Caco-2 (cell line): ENCODE measurements at regions not wholly inside any gene's neighbourhood (a gene's known extent, or its start where the extent isn't known, plus 50 kb on each side); places are given as distances from the start of the nearest gene placed in this dataset.

Experiments
- BruUV-seq: library from RNA; stranded (reverse); fragments of 400-500 nt; replicated peaks from 2 replicates; lab custom pipeline; 2021; lab: Mats Ljungman, UMichigan
- CTCF ChIA-PET: fragments of 300-600 bp; sonication (Branson Sonifier 250); formaldehyde crosslinking; loops from one replicate; lab custom pipeline; 2022; ENCODE audit warnings: antibody characterized with exemption; lab: Charles Lee
- POLR2A ChIA-PET: fragments of 300-600 bp; sonication (Branson Sonifier 250); formaldehyde crosslinking; loops from one replicate; lab custom pipeline; 2022; ENCODE audit warnings: antibody characterized with exemption; lab: Charles Lee
- DNase-seq, 2 experiments: peaks; one replicate each; pipeline versions ENCODE4 v3.0.0 to v3.0.0-alpha.2; 2020 to 2022
- H3K27me3 ChIP-seq: replicated peaks from 2 replicates; pipeline ENCODE4 v1.6.0; 2011; ENCODE audit warnings: low read length; ENCODE audit not compliant: control insufficient read depth, insufficient read depth
- H3K36me3 ChIP-seq: 2 replicates; pipeline ENCODE4 v1.5.1; 2011; ENCODE audit warnings: low read length; ENCODE audit not compliant: control insufficient read depth, insufficient read depth
- H3K4me1 ChIP-seq: fragments of 250-450 bp; sonication (Bioruptor Pico); 2 replicates; pipeline ENCODE4 v1.5.1; 2020; ENCODE audit warnings: mild to moderate bottlenecking
- H3K4me3 ChIP-seq: 2 replicates; pipeline ENCODE4 v1.5.1; 2011; ENCODE audit warnings: low read depth, mild to moderate bottlenecking, control low read depth, low read length
- H3K9me3 ChIP-seq: fragments of 250-450 bp; sonication (Bioruptor Pico); 2 replicates; pipeline ENCODE4 v1.5.1; 2020; ENCODE audit warnings: mild to moderate bottlenecking, moderate library complexity
- H3K27ac Mint-ChIP-seq: one replicate; pipeline ENCODE4 v1.8.0; 2022; ENCODE audit warnings: mixed read lengths; ENCODE audit not compliant: unreplicated experiment
- H3K27me3 Mint-ChIP-seq: one replicate; pipeline ENCODE4 v1.8.0; 2022; ENCODE audit warnings: mixed read lengths; ENCODE audit not compliant: insufficient read depth, unreplicated experiment
- H3K36me3 Mint-ChIP-seq: one replicate; pipeline ENCODE4 v1.8.0; 2022; ENCODE audit warnings: mild to moderate bottlenecking, mixed read lengths; ENCODE audit not compliant: insufficient read depth, unreplicated experiment
- H3K4me1 Mint-ChIP-seq: one replicate; pipeline ENCODE4 v1.8.0; 2022; ENCODE audit warnings: low read depth, mixed read lengths; ENCODE audit not compliant: unreplicated experiment
- H3K4me3 Mint-ChIP-seq: one replicate; pipeline ENCODE4 v1.8.0; 2022; ENCODE audit warnings: mild to moderate bottlenecking, moderate library complexity, mixed read lengths; ENCODE audit not compliant: unreplicated experiment
- H3K9me3 Mint-ChIP-seq: one replicate; pipeline ENCODE4 v1.8.0; 2022; ENCODE audit warnings: mixed read lengths; ENCODE audit not compliant: unreplicated experiment
- CTCF ChIP-seq, 2 experiments: fragments of 200-600 bp in 1 of 2; IDR thresholded peaks; 1 replicate in 1 of 2; 2 replicates in 1 of 2; pipeline versions ENCODE4 v1.5.1 to v1.8.0; 2011 to 2022; ENCODE audit warnings: antibody characterized with exemption in 1 of 2, control low read depth in 1 of 2, inconsistent platforms in 1 of 2, low read depth in 1 of 2, low read length in 1 of 2, mild to moderate bottlenecking in 1 of 2, moderate library complexity in 1 of 2; ENCODE audit not compliant: insufficient read depth in 1 of 2, severe bottlenecking in 1 of 2, unreplicated experiment in 1 of 2
- intact Hi-C: fragments of 100-400 bp; cut with micrococcal nuclease; formaldehyde crosslinking; loops from one replicate; pipeline ENCODE4 v1.10.0; 2022; ENCODE audit not compliant: unreplicated experiment

- Histone ChIP-seq H3K4me1 (no peaks in the 10 kb centered on the region), H3K36me3 (peaks cover 2% of the 10 kb centered on the region; the same call in 1 of the 2 replicates), H3K9me3 (peaks cover 9% of the 10 kb centered on the region), H3K4me3 (no peak overlapping the region), H3K27me3 (no peaks in the 10 kb centered on the region)
- Mint-ChIP-seq H3K9me3 (peaks cover 10% of the 10 kb centered on the region), H3K4me1 (peaks cover 9% of the 10 kb centered on the region), H3K36me3 (no peaks in the 10 kb centered on the region), H3K27me3 (no peaks in the 10 kb centered on the region), H3K4me3 (no peak overlapping the region), H3K27ac (no peak overlapping the region)
- ChIA-PET POLR2A (no interaction called here), CTCF (no interaction called here)
- BruUV-seq: no TSS peak
- intact Hi-C loops: no loop called here
- no peak for DNase-seq
- no peak for TF ChIP-seq CTCF (IDR thresholded peaks at IDR 0.05; ENCODE audit: insufficient read depth in 1 of 2, low read depth in 1 of 2, low read length in 1 of 2, severe bottlenecking in 1 of 2, unreplicated experiment in 1 of 2)
Observed at GRCh38 chr4:122973465-122973864, 51.1 kb upstream of the NUDT6 start.

- Histone ChIP-seq H3K27me3 (no peaks in the 10 kb centered on the region), H3K4me1 (no peaks in the 10 kb centered on the region), H3K36me3 (peaks cover 2% of the 10 kb centered on the region), H3K9me3 (peaks cover 11% of the 10 kb centered on the region), H3K4me3 (no peak overlapping the region)
- DNase-seq: no peak
- TF ChIP-seq CTCF (IDR thresholded peaks at IDR 0.05; ENCODE audit: insufficient read depth in 1 of 2, low read depth in 1 of 2, low read length in 1 of 2, severe bottlenecking in 1 of 2, unreplicated experiment in 1 of 2): no peak
- peaks cover 7% of the 10 kb centered on the region for H3K36me3 Mint-ChIP-seq
- H3K9me3 Mint-ChIP-seq: peaks cover 10% of the 10 kb centered on the region
- CTCF ChIA-PET: no interaction called here
- intact Hi-C loops: no loop called here
- H3K27me3 Mint-ChIP-seq: no peaks in the 10 kb centered on the region
- H3K4me3 Mint-ChIP-seq: no peak overlapping the region
- H3K27ac Mint-ChIP-seq: no peak overlapping the region
- peaks cover 7% of the 10 kb centered on the region for H3K4me1 Mint-ChIP-seq
- POLR2A ChIA-PET: no interaction called here
- BruUV-seq: no TSS peak
Observed at GRCh38 chr4:122976111-122976510, 53.7 kb upstream of the NUDT6 start.

GRCh38 chr4:122977103-122977502 is 54.7 kb upstream of the NUDT6 start:
- no peak for TF ChIP-seq CTCF (IDR thresholded peaks at IDR 0.05; ENCODE audit: insufficient read depth in 1 of 2, low read depth in 1 of 2, low read length in 1 of 2, severe bottlenecking in 1 of 2, unreplicated experiment in 1 of 2)
- H3K27ac Mint-ChIP-seq: no peak overlapping the region
- peaks cover 7% of the 10 kb centered on the region for H3K4me1 Mint-ChIP-seq
- H3K9me3 Mint-ChIP-seq: peaks cover 10% of the 10 kb centered on the region
- no peaks in the 10 kb centered on the region for H3K4me1 ChIP-seq
- intact Hi-C loops: no loop called here
- no peaks in the 10 kb centered on the region for H3K27me3 Mint-ChIP-seq
- DNase-seq: no peak
- peaks cover 2% of the 10 kb centered on the region for H3K36me3 ChIP-seq
- no peaks in the 10 kb centered on the region for H3K27me3 ChIP-seq
- no TSS peak for BruUV-seq
- H3K36me3 Mint-ChIP-seq: peaks cover 7% of the 10 kb centered on the region
- CTCF ChIA-PET: no interaction called here
- peaks cover 11% of the 10 kb centered on the region for H3K9me3 ChIP-seq
- H3K4me3 Mint-ChIP-seq: no peak overlapping the region
- no peak overlapping the region for H3K4me3 ChIP-seq
- POLR2A ChIA-PET: no interaction called here
